Fibroblast of pulmonary artery (primary cell): ENCODE measurements at regions not wholly inside any gene's neighbourhood (a gene's known extent, or its start where the extent isn't known, plus 50 kb on each side); places are given as distances from the start of the nearest gene placed in this dataset.
"Not testable (repeated sequence)": the region's sequence is repeated elsewhere in the genome, so short reads cannot be mapped to it uniquely, and the experiment has no call there.

Experiments
- DNase-seq: peaks from one replicate; pipeline ENCODE4 v3.0.0-alpha.2; 2010; ENCODE audit warnings: low read depth
- H3K4me3 ChIP-seq: replicated peaks from 2 replicates; pipeline ENCODE4 v1.5.1; 2011; ENCODE audit warnings: low read depth, mild to moderate bottlenecking, control low read depth, low read length, moderate library complexity
- CTCF ChIP-seq: IDR thresholded peaks from 2 replicates; pipeline ENCODE4 v1.5.1; 2011; ENCODE audit warnings: mild to moderate bottlenecking, control low read depth, low read length, inconsistent platforms; ENCODE audit errors: missing control alignments

DNA sequence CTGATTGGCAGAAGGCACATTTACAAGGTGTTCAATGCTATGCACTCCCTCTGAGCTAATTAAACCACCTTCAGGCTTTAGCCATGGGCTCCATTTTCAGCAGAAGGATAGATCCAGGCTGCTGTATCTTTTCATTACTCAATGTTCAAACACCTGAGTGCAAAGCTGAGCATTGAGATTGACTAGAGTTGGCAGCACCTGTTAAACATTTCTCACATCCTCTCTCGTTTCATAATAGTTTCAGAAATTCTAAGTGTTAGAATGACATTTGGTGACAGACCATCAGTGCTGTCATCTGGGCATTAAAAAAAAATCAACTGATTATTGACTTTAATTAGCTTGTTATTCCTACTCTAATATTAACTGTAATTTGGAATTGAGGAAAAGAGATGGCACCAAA lies 187.1 kb upstream of the SEMA3E start:
- H3K4me3 ChIP-seq = no peak overlapping the region
- no peak for TF ChIP-seq CTCF
- no peak for DNase-seq

DNA sequence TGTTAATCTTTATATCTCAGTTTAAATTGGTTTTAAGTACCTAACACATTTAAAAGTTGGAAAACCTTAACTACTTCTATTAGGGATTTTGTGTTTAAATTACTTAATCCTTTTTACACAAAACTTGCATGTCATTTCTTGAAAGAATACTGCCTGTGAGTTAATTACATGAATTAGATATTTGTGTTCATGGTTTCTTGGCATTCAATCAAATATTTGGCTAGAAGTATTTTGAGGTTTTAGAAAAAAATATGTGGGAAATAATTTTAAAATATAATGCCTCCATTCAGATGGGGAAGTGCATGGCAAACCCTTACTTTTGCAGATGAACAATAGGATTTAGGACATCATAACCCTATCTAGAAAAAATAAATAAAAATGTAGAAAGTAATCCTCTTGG lies 186.5 kb upstream of the SEMA3E start:
- no peak for DNase-seq
- no peak for TF ChIP-seq CTCF
- H3K4me3 ChIP-seq = no peak overlapping the region

DNA sequence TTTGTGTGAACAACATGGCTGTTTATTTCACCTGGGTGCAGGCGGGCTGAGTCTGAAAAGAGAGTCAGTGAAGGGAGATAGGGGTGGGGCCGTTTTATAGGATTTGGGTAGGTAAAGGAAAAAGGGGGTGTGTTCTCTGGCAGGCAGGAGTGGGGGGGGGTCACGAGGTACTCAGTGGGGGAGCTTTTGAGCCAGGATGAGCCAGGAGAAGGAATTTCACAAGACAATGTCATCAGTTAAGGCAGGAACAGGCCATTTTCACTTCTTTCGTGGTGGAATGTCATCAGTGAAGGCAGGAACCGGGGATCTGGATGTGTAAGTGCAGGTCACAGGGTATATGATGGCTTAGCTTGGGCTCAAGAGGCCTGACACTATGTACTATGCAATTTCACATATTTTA lies 184.8 kb upstream of the SEMA3E start:
- H3K4me3 ChIP-seq, DNase-seq: not testable (repeated sequence)

GRCh38 chr7:83832009-83832408 lies 183.1 kb upstream of the SEMA3E start:
- H3K4me3 ChIP-seq = no peak overlapping the region
- TF ChIP-seq CTCF = no peak
- DNase-seq = no peak

DNA sequence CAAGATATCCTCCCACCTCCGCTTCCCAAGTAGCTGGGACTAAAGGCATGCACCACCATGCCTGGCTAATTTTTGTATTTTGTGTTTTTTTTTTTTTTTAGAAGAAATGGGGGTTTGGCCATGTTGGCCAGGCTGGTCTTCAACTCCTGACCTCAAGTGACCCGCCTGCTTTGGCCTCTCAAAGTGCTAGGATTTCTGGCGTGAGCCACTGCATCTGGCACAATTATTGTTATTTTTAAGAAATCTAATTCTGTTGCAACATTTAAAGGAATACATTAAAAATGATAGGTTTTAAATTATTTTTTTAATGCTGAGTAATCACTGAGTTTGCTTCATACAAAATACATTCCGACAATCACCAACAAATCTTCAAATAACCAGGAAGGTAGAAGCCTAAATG lies 178.1 kb upstream of the SEMA3E start:
- no peak for DNase-seq
- no peak for TF ChIP-seq CTCF

GRCh38 chr7:83824214-83824613 lies 175.3 kb upstream of the SEMA3E start:
- TF ChIP-seq CTCF = no peak

More for the DNA sequence above, 178.1 kb upstream of the SEMA3E start:
- H3K4me3 ChIP-seq = no peak overlapping the region

GRCh38 chr7:83821866-83822265 lies 172.9 kb upstream of the SEMA3E start:
- no peak overlapping the region for H3K4me3 ChIP-seq
- TF ChIP-seq CTCF = no peak

More at GRCh38 chr7:83824214-83824613, 175.3 kb upstream of the SEMA3E start:
- DNase-seq = peak; percentile 10
- H3K4me3 ChIP-seq = no peak overlapping the region

GRCh38 chr7:83820641-83821040 lies 171.7 kb upstream of the SEMA3E start:
- no peak for TF ChIP-seq CTCF
- no peak overlapping the region for H3K4me3 ChIP-seq

More at GRCh38 chr7:83821866-83822265, 172.9 kb upstream of the SEMA3E start:
- DNase-seq = no peak

More at GRCh38 chr7:83820641-83821040, 171.7 kb upstream of the SEMA3E start:
- DNase-seq = no peak
